HT-29 (cell line): ENCODE measurements at regions not wholly inside any gene's neighbourhood (a gene's known extent, or its start where the extent isn't known, plus 50 kb on each side); places are given as distances from the start of the nearest gene placed in this dataset.

Experiments
- DNase-seq: peaks from one replicate; pipeline ENCODE4 v3.0.0-alpha.2; 2015; ENCODE audit warnings: low spot score

DNA sequence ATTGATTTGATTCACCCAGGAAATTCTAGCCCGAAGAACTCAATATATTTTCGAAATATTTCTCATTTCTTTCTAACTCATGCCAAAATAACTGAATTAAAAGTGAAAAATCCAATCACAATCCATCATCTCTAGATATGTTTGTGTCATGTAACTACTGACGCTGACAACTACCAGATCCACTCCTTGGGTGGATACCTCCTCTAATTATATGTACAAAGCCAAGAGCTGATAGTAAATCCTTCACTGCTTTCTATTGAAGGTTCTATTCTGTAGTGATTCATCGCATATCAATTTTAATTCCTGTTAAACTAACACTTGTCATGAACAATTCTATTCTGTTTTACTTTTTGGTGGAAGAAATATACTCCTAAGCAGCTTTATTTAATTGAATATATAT, 1056.6 kb upstream of the NXPH2 start:
- no peak for DNase-seq

DNA sequence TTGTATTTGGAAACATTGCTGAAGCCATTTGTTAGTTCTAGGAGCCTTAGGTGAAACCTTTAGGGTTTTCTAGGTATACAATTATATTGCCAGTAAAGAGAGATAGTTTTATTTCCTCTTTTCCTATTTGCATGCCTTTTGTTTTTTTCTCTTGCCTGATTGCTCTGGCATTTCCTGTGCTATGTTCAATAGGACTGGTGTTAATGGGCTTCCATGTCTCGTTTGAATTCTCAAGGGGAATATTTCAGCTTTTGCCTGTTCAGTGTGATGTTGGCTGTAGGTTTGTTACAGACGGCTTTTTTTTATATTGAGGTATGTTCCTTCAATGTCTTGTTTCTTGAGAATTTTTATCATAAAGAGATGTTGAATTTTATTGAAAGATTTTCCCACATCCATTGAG, 1054.9 kb upstream of the NXPH2 start:
- no peak for DNase-seq

DNA sequence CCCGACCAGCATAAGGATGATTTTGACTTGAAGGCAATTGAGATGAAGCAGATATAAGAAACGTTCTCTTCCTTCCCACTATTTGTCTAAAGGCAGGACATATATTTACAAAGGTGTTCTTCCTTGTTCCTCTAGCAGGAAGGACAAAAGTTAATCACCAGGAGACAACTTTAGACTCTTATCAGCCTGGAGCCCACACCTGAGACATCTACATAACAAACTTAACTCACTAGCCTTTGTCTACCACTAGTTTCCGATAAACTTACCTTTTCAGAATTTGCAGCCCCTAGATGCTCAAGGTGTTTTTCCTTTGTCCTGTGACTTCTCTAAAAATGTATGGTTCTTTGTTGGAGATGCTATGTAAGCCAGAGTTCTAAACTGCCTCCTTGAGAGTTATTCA, 1047.8 kb upstream of the NXPH2 start:
- no peak for DNase-seq

DNA sequence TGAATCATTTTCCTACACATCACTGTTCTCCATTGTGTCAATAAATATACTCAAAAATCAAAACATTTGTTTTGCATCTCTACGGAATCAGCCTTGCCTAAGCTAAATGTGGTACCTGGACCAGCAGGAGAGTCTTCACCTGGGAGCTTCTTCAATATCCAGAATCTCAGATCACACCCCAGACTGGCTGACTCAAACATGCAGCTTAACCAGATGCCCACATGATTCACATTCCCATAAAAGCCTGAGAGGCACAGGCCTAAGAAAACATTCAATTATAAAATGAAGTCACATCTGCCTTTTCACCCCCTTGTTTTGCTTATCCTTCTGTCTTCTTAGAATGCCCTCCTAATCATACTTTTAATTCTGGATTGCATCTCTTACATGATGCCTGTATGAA, 1045.5 kb upstream of the NXPH2 start:
- DNase-seq, result no peak

DNA sequence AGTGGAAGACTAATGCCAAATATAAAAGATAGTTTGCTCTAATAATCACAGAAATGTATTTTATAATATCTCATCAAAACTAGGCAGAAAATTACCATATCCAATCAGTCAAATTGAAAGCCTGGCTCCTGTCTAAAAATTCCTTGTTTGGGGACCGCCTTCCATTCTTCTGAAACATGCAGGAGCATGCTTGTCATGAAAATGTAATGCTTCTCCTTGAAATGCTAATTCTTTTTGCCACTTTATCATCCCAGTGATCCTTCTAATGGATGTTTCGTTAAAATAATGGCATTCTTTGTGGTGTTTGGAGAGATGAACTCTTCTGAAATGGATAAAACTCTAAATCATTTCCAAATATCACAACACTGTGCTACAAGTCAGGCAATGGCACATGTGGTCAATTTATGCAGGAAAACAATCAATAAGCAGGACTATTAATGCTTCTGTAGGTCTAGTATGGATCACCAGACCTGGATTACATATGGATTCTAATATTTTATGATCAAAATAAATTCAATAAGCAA, 1039.1 kb upstream of the NXPH2 start:
- no peak for DNase-seq

DNA sequence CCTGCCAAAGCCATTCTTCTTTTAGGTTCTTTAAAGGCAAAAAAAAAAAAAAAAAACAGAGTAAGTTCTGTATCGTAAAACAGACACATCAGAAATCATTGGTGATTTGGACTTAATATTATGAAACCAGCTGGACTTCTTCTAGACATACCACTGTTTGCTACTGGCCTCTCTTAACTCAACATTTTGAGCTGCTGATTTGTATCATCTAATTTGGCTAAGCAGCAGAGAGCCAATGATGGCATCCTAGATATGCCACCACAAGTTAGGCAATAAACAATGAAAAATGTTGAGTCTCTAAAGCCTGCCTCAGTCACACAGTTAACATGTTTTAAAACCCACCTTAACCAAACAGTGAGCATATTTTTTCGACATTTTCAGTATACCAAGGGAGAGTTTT, 1034.3 kb upstream of the NXPH2 start:
- DNase-seq, result no peak

DNA sequence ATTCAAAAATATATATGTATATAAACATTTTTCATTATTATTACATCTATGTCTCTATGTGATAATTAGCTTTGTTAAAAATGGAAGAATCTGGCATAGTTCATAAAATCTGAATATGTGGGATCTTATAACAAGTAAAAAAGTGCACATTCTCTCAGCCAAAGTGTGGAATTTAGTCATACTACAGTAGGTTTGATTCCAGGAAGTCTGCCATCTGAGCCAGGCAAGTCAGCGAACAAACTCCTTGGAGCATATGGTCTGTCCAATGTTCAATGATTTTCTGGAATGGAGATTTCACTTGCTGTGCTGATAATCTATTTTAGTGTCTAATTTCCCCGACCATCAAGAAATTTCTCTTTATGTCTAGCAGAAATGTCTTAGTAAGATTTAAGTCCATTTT, 1033.2 kb upstream of the NXPH2 start:
- no peak for DNase-seq

DNA sequence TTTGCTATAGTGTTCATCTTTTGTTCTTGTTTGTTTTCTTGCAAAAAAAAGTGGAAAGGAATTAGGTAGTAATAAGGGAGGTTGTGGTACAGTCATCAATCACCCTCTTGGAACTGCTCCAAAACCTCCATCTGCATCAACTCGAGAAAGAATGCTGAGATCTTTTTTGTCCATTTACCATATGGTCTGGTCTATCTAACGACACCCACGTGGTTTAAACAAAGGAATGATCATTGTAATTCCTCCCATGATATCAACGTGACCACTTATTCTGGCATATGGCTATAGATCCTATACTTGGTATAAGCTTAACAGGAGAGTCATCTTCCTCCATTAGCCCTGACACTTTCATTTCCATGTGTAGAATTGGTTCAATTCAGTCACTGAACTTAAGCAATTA, 1025.3 kb upstream of the NXPH2 start:
- no peak for DNase-seq

DNA sequence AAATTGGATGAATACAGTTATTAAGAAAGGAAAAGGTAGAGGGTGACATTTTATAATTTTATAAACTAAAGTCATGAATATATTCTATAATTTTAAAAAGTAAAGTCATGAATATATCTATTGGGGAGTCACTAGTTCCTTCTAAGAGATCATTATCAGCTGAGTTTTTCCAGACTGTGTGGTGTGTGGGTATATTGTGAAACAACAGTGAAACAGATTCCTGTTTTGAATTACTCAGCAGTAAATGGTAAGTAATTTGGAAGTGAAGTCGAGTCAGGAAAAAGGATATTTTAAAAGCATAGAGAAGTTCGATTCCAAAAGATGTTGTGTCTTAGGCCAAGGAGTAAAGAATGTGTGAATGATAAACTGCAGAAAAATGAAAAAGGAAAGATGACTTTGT, 1018.2 kb upstream of the NXPH2 start:
- DNase-seq, result no peak

DNA sequence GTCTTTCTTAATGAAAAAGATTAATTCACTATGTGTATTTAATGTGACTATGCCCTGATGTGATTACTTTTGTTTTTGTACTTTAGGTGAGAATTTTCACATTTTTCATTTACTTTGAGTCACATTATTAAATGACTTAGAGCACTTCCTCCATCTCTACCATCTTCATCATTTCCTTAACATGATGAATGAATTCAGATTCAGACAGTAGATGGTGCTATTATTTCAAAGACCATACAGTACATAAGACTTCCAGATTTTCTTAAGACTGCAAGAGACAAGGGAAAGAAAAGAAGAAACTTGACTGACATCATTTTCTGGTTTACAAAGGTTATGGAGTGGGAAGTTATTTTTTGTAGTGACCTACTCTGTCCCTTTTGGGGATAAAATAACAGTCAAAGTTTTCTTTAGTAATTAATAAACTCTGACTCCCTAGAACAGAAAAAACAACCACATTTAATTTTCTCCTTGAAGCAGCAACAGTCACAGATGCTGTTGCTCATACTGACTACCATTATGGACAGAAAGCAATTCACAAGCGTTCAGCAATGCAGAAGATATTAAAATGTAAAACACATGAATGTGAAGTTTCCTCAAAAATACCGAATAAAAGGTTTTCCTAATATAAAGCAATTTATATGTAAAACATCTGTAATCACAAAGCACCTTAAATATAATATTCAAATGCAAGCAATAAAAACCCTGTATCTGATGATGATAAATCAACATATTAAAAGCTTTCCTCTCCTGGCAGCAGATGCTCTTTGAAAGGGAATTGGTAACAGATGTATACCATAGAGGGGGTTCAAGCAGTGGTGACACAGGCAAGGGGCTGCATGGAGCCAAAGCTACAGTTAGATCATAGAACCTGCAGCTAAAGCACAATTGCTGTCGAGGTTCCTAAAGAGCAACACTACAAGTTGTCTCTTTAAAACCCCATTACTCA, 1010.9 kb upstream of the NXPH2 start:
- DNase-seq, result peak; percentile 38

DNA sequence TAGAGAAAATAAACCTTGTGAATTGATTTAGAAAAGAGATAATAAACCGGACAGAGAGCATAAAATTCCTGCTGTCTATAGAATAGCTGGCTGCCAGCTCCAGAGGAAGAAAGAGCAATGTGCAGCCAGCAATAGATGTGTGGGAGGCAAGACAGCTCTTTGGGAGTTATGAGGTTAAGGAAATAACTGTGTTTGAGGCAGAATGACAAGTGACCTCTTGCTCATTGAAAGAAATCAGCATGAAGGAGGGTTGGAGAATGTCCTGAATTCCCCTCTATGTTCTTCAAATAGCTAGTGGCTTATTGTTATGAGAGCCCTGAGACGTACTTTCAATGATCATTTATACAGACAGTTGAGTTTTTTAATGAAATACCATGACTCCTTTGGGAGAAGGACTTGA, 1009.9 kb upstream of the NXPH2 start:
- DNase-seq, result no peak

DNA sequence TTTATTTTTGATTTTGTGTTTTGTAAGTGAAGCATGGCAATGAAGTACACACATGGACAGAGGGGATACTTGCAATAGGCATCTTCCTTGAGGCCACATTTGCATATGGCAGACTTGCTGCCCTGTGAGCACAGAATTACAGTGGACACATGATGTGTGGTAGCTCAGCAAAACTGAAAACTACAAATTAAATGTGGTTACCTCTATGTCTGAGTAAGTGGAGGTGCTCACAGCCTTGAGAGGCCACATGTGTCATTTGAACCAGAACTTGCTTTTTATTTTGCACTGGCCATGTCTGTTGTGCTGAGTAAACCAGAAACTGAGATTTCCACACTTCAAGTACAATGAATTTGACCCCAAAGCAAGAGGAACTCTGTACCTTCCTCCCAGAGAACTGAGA, 998.5 kb upstream of the NXPH2 start:
- DNase-seq, result no peak

DNA sequence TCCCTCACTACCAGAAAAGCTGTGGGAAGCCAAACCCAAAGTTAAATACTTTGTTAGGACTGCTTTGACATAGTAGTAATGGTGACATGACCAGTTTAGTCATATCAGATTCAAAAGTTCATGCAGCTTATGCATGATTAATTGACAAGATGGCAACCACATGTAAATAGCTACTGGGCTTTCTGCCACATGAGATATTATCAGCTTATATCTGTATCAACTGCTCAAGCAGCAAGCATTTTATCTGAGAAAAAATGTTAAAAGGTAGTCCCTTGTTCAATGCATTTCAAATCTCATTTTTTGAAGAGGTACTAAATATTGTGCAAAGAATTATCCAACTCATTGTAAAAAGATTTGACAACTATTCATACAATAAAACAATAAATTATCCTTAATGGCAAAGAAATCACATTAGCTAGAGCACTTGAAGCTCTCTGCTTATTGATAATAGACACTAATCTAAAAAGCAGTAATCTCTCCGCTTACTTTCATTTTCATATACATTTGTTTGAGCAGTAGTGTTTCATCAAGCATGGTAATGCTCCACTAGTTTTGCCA, 993.6 kb upstream of the NXPH2 start:
- no peak for DNase-seq

DNA sequence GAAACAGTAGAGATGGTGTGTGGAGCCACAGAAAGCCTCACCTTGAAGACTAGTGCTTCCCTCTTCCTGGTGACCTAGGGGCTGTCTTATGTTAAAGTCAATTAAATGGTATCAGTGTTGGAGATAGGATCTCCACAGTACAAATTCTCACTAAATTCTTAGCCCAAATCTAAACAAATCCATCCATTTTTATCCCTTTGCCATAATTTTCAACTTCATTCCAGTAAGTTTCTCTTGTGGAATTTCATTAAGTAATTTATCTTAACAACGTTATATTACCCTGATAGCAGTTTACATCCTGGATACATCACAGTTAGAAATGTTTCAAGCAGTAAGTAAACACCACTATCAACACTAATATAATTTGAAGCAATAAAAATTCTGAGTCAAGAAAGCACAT, 989.4 kb upstream of the NXPH2 start:
- no peak for DNase-seq

DNA sequence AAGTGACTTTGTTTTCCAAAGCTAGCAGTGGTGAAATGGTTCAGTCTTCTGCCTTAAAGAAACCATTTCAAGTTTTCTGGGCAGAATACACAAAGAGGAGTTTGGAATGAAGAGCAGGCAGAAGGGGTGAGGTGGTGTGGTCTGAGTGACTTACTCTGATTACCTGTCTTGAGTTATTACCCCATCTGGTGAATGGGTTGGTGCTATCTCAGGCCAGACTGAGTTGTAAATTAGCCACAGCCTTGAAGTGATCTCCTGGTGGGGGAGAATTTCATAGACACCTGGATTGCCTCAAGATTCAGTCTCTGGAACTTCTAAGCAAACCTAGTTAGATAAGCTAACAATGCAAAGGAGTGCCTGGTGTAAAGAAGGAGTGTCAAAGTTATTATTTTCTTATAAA, 983.5 kb upstream of the NXPH2 start:
- no peak for DNase-seq

DNA sequence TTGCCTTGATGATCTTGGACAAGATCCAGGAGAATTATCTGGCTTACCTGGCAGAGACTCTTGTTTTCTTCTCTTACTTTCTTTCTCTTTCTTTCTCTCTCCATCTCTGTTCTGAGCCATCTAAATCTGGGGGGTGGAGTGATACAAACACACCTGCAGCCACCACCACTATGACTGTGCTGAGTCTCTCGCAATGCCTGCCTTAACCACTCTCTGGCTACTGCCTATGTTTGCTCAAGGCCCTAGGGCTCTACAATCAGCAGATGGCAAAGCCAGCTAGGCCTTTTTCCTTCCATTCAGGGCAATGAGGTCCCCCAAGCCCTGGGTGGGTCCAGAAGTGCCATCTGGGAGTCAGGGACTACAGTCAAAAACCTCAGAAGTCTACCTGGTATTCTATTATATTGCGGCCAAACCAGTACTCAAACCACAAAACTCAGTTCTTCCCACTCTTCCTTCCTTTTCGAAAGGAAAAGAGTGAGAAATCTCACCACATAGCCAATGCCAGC, 978.9 kb upstream of the NXPH2 start:
- no peak for DNase-seq

DNA sequence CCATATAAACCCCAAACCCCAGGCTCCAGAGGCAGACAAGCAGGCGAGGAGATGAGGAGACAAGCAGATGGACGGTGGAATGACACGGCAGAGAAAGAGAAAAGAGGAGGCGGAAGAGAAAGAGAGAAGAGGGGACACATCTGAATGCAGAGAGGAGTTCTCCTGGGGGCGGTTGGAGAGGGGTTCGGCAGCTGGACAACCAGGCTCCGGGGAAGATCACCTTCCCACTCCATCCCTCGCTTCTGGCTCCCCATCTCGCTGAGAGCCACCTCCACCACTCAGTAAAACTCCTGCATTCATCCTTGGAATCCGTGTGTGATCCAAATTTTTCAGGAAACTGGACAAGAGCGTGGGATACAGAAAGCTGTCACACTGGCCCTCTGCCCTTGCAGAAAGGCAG, 966.7 kb upstream of the NXPH2 start:
- no peak for DNase-seq

DNA sequence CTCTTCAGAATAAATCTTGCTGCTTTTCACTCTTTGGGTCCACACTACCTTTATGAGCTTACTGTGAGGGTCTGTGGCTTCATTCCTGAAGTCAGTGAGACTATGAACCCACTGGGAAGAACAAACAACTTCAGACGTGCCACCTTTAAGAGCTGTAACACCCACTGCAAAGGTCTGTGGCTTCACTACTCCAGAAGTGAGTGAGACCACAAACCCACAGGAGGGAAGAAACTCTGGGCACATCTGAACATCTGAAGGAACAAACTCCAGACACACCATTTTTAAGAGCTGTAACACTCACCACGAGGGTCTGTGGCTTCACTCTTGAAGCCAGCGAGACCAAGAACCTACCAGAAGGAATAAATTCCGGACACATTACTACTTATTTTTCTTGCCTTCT, 964.1 kb upstream of the NXPH2 start:
- DNase-seq, result no peak

DNA sequence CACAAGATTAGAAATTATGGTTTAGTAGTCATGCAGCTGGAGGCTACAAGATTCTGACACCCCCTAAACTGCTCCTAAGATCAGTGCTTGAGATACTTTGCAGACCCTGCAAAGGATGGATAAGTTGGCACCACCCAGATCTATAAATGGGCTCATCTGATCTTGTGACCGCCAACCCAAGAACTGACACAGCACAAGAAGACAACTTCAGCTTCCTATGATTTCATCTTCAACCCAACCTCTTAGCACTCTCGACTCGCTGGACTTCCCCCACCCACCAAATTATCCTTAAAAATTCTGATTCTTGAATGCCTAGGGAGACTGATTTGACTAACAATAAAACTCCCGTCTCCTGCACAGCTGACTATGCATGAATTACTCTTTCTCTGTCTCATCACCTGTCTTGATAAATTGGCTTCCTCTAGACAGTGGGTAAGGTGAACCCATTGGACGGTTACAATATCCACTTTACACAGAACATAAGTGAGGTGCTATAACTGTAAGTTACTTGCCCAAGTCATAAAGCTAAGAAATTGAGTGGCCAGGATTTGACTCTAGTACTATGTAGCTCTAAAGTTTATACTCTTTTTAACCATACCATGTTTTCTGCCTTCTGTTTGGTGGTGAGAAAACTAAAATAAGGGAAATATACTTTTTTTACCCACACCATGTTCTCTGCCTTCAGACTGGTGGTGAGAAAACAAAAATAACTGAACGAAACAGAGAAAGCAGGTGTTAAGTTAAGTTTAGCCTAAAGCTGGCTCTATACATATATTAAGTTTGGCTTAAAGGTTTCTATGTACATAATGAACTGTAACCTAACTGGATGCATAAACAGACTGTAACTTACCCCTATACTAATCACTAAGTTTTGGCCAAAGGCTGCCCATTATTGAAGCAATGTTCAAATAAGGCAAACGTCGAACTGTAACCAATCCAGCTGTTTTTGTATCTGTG, 962.3 kb upstream of the NXPH2 start:
- DNase-seq, result no peak

DNA sequence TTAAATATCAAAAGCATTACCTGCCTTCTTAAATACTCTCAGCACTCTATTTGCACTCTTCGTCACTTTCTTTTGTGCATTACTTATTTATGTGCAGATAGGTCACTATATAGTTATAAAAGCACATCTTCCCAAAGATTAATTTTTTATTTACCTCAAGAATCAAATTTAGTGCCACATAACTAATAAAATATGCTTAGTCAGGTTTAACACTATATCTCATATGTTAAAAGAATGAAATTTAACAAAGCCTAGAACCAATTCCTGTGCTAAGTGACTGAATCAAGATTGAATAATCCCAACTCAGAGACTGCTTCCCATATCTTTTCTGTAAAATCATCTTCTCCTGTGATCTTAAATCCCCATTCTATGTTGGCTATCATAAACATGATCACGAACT, 957.5 kb upstream of the NXPH2 start:
- no peak for DNase-seq

DNA sequence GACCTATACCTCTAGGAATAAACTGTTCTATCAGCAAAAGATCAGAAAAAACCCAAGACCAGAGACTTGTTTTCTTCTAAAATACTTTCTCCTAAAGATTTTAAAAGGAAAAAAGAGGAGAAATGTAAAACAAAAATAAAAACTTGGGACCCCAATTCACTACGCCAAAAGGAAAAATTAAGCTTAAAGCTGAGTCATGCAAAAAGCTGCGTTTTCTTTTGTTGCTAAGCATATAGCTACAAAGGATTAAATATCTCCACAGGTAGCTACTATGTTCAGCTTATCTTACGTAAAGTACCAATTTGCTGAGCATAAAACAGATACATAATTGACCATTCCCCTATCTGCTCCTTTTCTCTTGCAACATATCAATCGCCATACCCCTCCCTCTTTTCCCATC, 950.0 kb upstream of the NXPH2 start:
- DNase-seq, result no peak
